ENCODE measurements at regions not wholly inside any gene's neighbourhood (a gene's known extent, or its start where the extent isn't known, plus 50 kb on each side); places are given as distances from the start of the nearest gene placed in this dataset.

GRCh38 chr2:180099308-180099707 is 92.2 kb upstream of the CWC22 start:
- TF ChIP-seq CTCF (IDR thresholded peaks at IDR 0.05) (no peak), POLR2A (IDR thresholded peaks at IDR 0.05) (no peak)

Measured in right lobe of liver (tissue), 4 donors.